B cell (primary cell): ENCODE measurements at regions not wholly inside any gene's neighbourhood (a gene's known extent, or its start where the extent isn't known, plus 50 kb on each side); places are given as distances from the start of the nearest gene placed in this dataset.

ENCODE experiments used
- ATAC-seq: fragments of 200-7000 bp; cut with Tn5 transposase; one replicate; pipeline ENCODE4 v1.10.0; 2021; ENCODE audit warnings: low read depth, mild to moderate bottlenecking, moderate number of reproducible peaks, moderate library complexity
- CTCF ChIA-PET: fragments of 350-600 bp; sonication (Branson Sonifier 250); formaldehyde crosslinking; loops from one replicate; lab custom pipeline; 2021; ENCODE audit warnings: antibody characterized with exemption, inconsistent platforms; lab: Charles Lee
- POLR2A ChIA-PET: fragments of 350-600 bp; sonication (Branson Sonifier 250); formaldehyde crosslinking; loops from one replicate; lab custom pipeline; 2021; ENCODE audit warnings: antibody characterized with exemption; lab: Charles Lee
- DNase-seq: peaks from one replicate; pipeline ENCODE4 v3.0.0; 2013
- H2AFZ ChIP-seq: 2 replicates; pipeline ENCODE4 v1.6.1; 2012; ENCODE audit warnings: mild to moderate bottlenecking, low read depth, low read length; ENCODE audit not compliant: insufficient read depth, poor library complexity, severe bottlenecking
- H3K27ac ChIP-seq, 2 donors: 1 replicate in 1 of 2; 2 replicates in 1 of 2; pipeline ENCODE4 v1.5.1; 2012 to 2013; ENCODE audit warnings: low read length in 2 of 2, mild to moderate bottlenecking in 2 of 2, moderate library complexity in 1 of 2
- H3K27me3 ChIP-seq, 4 experiments: fragments of 200-600 bp in 1 of 4; sonication (generic) in 1 of 4; replicated peaks in 1 of 4; 1 replicate in 2 of 4; 2 replicates in 2 of 4; pipeline versions ENCODE4 v1.6.1 to v1.7.0; 2013 to 2016; ENCODE audit warnings: low read length in 3 of 4, mild to moderate bottlenecking in 2 of 4, mixed read lengths in 1 of 4, moderate library complexity in 1 of 4; ENCODE audit not compliant: insufficient read depth in 4 of 4, control insufficient read depth in 3 of 4; ENCODE audit errors: control extremely low read depth in 1 of 4
- H3K36me3 ChIP-seq, 2 experiments: replicated peaks in 1 of 2; 1 replicate in 1 of 2; 2 replicates in 1 of 2; pipeline versions ENCODE4 v1.6.1 to v1.7.1; 2013; ENCODE audit warnings: low read length in 1 of 2; ENCODE audit not compliant: insufficient read depth in 2 of 2, control insufficient read depth in 1 of 2; ENCODE audit errors: control extremely low read depth in 1 of 2, extremely low read depth in 1 of 2
- H3K4me1 ChIP-seq, 2 donors: fragments of 200-600 bp in 1 of 2; sonication (generic) in 1 of 2; 1 replicate in 1 of 2; 2 replicates in 1 of 2; pipeline versions ENCODE4 v1.5.1 to v1.6.1; 2013 to 2017; ENCODE audit warnings: low read length in 2 of 2; ENCODE audit not compliant: control insufficient read depth in 2 of 2, insufficient read depth in 2 of 2
- H3K4me2 ChIP-seq: replicated peaks from 2 replicates; pipeline ENCODE3; 2012; ENCODE audit warnings: mild to moderate bottlenecking, low read depth, low read length; ENCODE audit not compliant: poor library complexity, severe bottlenecking
- H3K4me3 ChIP-seq, 5 experiments: fragments of 200-600 bp in 1 of 5; sonication (generic) in 1 of 5; 1 replicate in 3 of 5; 2 replicates in 2 of 5; pipeline versions ENCODE4 v1.5.1 to v1.7.0; 2011 to 2016; ENCODE audit warnings: low read length in 4 of 5, mild to moderate bottlenecking in 4 of 5, low read depth in 2 of 5, control low read depth in 1 of 5, moderate library complexity in 1 of 5; ENCODE audit not compliant: insufficient read depth in 1 of 5; ENCODE audit errors: control extremely low read depth in 1 of 5, extremely low read depth in 1 of 5
- H3K79me2 ChIP-seq: fragments of 200-600 bp; sonication (generic); one replicate; pipeline ENCODE4 v1.6.0; 2016; ENCODE audit warnings: low read length; ENCODE audit not compliant: control insufficient read depth, insufficient read depth
- H3K9ac ChIP-seq: fragments of 200-600 bp; sonication (generic); 2 replicates; pipeline ENCODE4 v1.6.1; 2017; ENCODE audit warnings: mild to moderate bottlenecking, low read length, moderate library complexity
- H3K9me3 ChIP-seq, 3 donors: one replicate each; pipeline versions ENCODE4 v1.6.1 to v1.7.1; 2013; ENCODE audit warnings: low read length in 2 of 3; ENCODE audit not compliant: control insufficient read depth in 2 of 3, insufficient read depth in 1 of 3; ENCODE audit errors: control extremely low read depth in 1 of 3
- H4K20me1 ChIP-seq: 2 replicates; pipeline ENCODE4 v1.6.0; 2012; ENCODE audit warnings: mild to moderate bottlenecking, low read length; ENCODE audit not compliant: insufficient read depth, control insufficient read depth, poor library complexity, severe bottlenecking
- H3K27ac Mint-ChIP-seq: one replicate; pipeline ENCODE4 v1.8.0; 2021; ENCODE audit warnings: mixed read lengths
- H3K27me3 Mint-ChIP-seq: one replicate; pipeline ENCODE4 v1.8.0; 2021; ENCODE audit warnings: mixed read lengths
- H3K4me1 Mint-ChIP-seq: one replicate; pipeline ENCODE4 v1.8.0; 2021; ENCODE audit warnings: mixed read lengths
- H3K4me3 Mint-ChIP-seq: one replicate; pipeline ENCODE4 v1.8.0; 2021; ENCODE audit warnings: mixed read lengths
- H3K9me3 Mint-ChIP-seq: one replicate; pipeline ENCODE4 v1.8.0; 2022; ENCODE audit warnings: mixed read lengths; ENCODE audit not compliant: insufficient read depth
- EZH2 ChIP-seq: IDR thresholded peaks from 2 replicates; pipeline ENCODE4 v1.6.1; 2012; ENCODE audit warnings: borderline replicate concordance, low read depth, mild to moderate bottlenecking, moderate library complexity, low read length; ENCODE audit not compliant: insufficient read depth, poor library complexity, severe bottlenecking
- WGBS: methylation state at CpG from one replicate; pipeline ENCODE4 v1.1.5; 2013; ENCODE audit warnings: missing lambda C conversion rate; ENCODE audit not compliant: insufficient coverage; 5-methylcytosine and 5-hydroxymethylcytosine counted together
- intact Hi-C: fragments of 100-400 bp; cut with micrococcal nuclease; formaldehyde crosslinking; loops from one replicate; pipeline ENCODE4 v1.10.0; 2022
- TF ChIP-seq, protein P1 (sequence below): fragments of 200-600 bp; IDR thresholded peaks from one replicate; pipeline ENCODE4 v1.8.0; 2022; ENCODE audit warnings: antibody characterized with exemption, mild to moderate bottlenecking

DNA sequence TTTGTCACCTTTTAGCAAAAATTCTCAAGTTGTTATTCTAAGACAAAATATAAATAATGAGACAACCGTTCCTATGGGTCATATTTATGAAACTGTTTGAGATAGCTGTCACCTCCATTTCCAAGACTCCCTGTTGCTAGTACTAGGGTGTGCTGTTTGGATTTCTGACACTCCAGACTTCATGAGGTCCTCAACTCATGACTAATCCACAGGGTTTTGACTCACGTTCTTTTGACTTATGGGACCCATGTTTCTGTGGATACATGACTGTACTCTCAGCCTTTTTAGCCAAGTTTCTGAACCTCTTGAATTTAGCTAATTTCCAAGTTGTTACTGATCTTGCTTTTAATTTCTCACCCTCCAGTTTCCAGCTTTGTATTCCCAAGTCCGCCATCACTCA, 178.7 kb upstream of the FAM98A start:
- Histone ChIP-seq H3K79me2 (no peaks in the 10 kb centered on the region), H4K20me1 (no peaks in the 10 kb centered on the region), H3K4me3 (no peak overlapping the region), H3K4me1 (no peaks in the 10 kb centered on the region), H2AFZ (no peak overlapping the region), H3K4me2 (no peak overlapping the region), H3K9me3 (peaks cover 0 to 4% (median 0%) of the 10 kb centered on the region in 3 donors), H3K27ac (no peak overlapping the region), H3K9ac (no peak overlapping the region), H3K36me3 (no peaks in the 10 kb centered on the region), H3K27me3 (no peaks in the 10 kb centered on the region)
- DNase-seq (no peak), ATAC-seq (no peak)
- H3K27ac Mint-ChIP-seq: no peak overlapping the region
- WGBS: no CpG with 5 or more reads among the region's 3 CpGs
- peaks cover 2% of the 10 kb centered on the region for H3K9me3 Mint-ChIP-seq
- H3K27me3 Mint-ChIP-seq: no peaks in the 10 kb centered on the region
- H3K4me1 Mint-ChIP-seq: no peaks in the 10 kb centered on the region
- no peak for TF ChIP-seq EZH2
- TF ChIP-seq, protein P1, sequence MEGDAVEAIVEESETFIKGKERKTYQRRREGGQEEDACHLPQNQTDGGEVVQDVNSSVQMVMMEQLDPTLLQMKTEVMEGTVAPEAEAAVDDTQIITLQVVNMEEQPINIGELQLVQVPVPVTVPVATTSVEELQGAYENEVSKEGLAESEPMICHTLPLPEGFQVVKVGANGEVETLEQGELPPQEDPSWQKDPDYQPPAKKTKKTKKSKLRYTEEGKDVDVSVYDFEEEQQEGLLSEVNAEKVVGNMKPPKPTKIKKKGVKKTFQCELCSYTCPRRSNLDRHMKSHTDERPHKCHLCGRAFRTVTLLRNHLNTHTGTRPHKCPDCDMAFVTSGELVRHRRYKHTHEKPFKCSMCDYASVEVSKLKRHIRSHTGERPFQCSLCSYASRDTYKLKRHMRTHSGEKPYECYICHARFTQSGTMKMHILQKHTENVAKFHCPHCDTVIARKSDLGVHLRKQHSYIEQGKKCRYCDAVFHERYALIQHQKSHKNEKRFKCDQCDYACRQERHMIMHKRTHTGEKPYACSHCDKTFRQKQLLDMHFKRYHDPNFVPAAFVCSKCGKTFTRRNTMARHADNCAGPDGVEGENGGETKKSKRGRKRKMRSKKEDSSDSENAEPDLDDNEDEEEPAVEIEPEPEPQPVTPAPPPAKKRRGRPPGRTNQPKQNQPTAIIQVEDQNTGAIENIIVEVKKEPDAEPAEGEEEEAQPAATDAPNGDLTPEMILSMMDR: no peak
- ChIA-PET CTCF (no interaction called here), POLR2A (no interaction called here)
- no peak overlapping the region for H3K4me3 Mint-ChIP-seq
- intact Hi-C loops: no loop called here

DNA sequence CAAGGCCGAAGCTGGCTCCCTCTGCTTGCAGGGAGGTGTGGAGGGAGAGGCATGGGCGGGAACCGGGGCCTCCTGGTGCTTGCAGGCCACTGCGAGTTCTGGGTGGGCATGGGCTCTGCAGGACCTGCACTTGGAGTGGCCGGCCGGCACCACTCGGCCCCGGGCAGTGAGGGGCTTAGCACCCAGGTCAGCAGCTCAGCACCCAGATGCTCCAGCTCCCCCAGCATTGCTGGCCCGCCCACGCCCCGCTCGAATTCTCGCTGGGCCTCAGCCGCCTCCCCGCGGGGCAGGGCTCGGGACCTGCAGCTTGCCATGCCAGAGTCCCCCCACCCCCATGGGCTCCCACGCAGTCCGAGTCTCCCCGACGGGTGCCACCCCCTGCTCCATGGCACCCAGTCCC, 176.2 kb upstream of the FAM98A start:
- intact Hi-C loops: no loop called here
- H3K4me3 Mint-ChIP-seq: no peak overlapping the region
- DNase-seq (no peak), ATAC-seq (no peak)
- Histone ChIP-seq H3K36me3 (no peaks in the 10 kb centered on the region), H3K79me2 (no peaks in the 10 kb centered on the region), H3K4me2 (no peak overlapping the region), H4K20me1 (no peaks in the 10 kb centered on the region), H3K9me3 (peaks cover 0 to 4% (median 0%) of the 10 kb centered on the region in 3 donors), H3K9ac (no peak overlapping the region), H3K4me1 (no peaks in the 10 kb centered on the region), H3K27ac (no peak overlapping the region), H3K4me3 (no peak overlapping the region), H2AFZ (no peak overlapping the region), H3K27me3 (no peaks in the 10 kb centered on the region)
- POLR2A ChIA-PET: no interaction called here
- no peak overlapping the region for H3K27ac Mint-ChIP-seq
- 95% methylated on average over 21 of the region's 21 CpGs for WGBS
- no peaks in the 10 kb centered on the region for H3K4me1 Mint-ChIP-seq
- peaks cover 2% of the 10 kb centered on the region for H3K9me3 Mint-ChIP-seq
- H3K27me3 Mint-ChIP-seq: no peaks in the 10 kb centered on the region
- TF ChIP-seq, protein P1: no peak
- TF ChIP-seq EZH2: no peak
- CTCF ChIA-PET: no interaction called here
